ENCODE measurements at regions not wholly inside any gene's neighbourhood (a gene's known extent, or its start where the extent isn't known, plus 50 kb on each side); places are given as distances from the start of the nearest gene placed in this dataset.

DNA sequence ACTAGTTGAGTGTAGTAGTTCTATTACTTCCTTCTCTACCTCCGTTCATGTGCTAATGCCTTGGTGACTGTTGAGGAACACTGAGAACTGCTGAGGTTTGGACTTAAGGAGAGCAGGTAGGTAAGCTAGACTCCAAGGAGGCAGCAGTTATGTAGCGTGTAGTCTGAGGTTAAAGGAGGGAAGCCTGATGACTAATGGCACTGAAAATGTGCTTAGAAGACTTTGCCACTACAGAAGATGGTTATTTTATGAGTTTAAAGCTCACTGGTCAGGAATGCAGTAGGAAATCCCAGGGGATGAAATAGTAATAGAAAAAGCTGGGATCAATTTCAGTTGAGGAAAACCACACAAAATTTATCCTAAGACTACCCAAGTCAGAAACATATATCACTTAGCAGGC lies 1077.3 kb downstream of the RAPGEF2 start:
- TF ChIP-seq ZNF274 (IDR thresholded peaks at IDR 0.05; ENCODE audit: low read depth, low read length): no peak
- H3K4me3 ChIP-seq (ENCODE audit: low read length): no peak overlapping the region

DNA sequence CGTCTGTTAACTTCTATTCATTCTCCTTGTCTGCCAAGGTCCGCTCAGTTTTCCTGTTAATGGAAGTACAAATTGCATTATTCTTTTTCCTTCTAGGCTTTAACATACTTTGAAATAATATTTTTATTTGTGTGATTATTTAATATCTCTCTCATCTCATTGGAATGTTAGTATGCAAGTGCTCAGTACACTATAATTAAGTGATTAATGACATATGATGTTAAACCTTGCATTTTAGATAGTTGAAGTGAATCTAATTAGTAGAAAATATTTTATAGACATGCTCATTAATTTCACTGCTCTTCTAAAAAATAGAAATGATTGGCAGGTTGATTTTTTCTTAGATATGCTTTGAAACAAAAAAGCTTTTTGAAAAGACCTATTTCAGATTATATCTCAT lies 1079.8 kb downstream of the RAPGEF2 start:
- no peak for TF ChIP-seq ZNF274 (IDR thresholded peaks at IDR 0.05; ENCODE audit: low read depth, low read length)
- no peak overlapping the region for H3K4me3 ChIP-seq (ENCODE audit: low read length)

DNA sequence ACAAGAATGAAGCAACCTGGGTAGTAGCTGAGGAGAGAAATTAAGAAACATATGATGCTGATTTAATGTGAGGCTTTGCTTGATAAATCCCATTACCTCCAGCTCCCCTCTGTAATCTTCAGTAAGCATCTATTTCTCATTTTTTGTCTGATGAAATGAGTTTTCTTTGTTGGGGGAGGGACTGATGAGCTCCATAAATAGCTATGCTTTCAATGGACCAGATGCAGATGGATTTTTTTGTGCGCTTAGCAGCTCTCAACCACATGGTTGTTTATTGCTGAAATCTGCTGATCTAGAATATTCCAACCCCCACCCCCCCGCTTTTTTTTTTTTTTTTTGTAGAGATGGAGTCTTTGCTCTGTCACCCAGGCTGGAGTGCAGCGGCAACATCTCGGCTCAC lies 1082.0 kb downstream of the RAPGEF2 start:
- no peak for TF ChIP-seq ZNF274 (IDR thresholded peaks at IDR 0.05; ENCODE audit: low read depth, low read length)
- H3K4me3 ChIP-seq (ENCODE audit: low read length): no peak overlapping the region

DNA sequence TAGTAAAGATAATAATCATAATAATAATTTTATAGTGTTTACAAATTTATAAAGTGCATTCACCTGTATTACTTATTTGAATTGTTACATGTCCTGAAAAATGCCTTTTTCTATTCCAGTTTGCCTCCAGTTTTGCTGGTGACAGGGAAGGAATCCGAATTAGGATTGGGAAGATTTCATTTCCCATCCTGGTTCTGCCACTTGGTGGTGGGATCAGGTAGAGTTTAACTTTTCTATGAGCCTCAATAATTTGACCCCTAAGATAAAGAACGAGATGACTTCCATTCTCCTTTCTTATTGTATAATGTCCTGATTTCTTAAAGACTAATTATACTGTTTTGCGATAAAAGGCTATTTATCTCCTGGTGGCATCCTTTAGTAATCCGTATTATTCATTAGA lies 1090.9 kb downstream of the RAPGEF2 start:
- no peak overlapping the region for H3K4me3 ChIP-seq (ENCODE audit: low read length)

DNA sequence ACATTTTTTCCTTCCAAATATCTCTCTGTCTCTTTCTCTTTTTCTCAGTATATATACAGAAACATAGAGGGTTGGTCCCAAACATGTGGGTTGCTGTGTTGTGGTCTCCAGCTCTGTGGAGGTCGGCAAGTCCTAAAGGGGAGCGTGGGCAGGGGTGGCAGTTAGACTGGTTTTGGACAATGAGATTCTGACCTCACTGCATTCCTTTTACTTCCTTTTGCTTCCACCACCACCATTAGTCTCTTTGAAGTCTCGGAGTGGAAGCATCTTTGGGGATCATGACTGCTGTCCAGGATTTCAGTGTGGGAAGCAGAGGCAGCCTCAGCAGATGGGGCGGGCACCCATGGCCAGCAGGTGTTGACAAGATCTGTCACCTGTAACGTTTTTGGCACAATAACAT lies 1091.8 kb downstream of the RAPGEF2 start:
- TF ChIP-seq ZNF274 (IDR thresholded peaks at IDR 0.05; ENCODE audit: low read depth, low read length): no peak
- H3K4me3 ChIP-seq (ENCODE audit: low read length): no peak overlapping the region

More for the DNA sequence above, 1090.9 kb downstream of the RAPGEF2 start:
- TF ChIP-seq ZNF274 (IDR thresholded peaks at IDR 0.05; ENCODE audit: low read depth, low read length): no peak

DNA sequence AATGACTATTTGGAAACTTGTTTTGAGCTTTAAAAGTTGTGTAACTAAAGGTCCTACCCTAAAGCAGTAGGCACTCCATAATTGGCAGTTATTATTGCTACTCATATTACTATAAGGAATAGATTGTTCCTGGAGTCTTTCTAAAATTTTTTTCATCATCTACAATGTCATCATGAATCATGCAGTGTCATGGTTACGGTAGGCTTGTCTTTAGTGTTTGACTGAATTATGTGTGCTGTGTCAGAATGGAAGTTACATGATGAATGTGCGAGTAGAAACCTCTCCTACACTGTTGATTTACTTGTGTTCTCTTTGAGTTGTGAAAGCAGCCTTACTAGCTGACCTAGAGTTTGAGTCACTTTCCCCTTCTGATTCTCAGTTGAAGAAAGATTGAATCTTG lies 1099.9 kb downstream of the RAPGEF2 start:
- TF ChIP-seq ZNF274 (IDR thresholded peaks at IDR 0.05; ENCODE audit: low read depth, low read length): no peak
- H3K4me3 ChIP-seq (ENCODE audit: low read length): no peak overlapping the region

DNA sequence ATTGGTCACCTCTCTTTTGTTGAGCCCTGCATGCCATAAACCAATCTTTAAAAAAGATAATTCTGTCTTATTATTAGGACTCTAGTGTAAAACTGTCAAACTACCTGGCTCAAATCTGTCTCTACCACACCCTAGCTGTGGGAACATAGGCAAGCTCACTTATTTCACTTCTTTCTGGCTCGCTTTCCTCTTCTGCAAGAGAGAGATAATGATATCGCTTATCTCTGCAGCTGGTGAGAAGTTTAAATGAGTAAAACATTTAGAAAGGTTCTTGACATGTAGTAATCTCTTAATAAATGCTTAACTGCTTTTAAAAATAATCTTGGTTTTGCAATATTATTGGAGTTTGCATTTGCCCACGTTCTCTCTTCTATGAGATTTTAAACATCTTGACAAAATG lies 1109.2 kb downstream of the RAPGEF2 start:
- TF ChIP-seq ZNF274 (IDR thresholded peaks at IDR 0.05; ENCODE audit: low read depth, low read length): no peak

DNA sequence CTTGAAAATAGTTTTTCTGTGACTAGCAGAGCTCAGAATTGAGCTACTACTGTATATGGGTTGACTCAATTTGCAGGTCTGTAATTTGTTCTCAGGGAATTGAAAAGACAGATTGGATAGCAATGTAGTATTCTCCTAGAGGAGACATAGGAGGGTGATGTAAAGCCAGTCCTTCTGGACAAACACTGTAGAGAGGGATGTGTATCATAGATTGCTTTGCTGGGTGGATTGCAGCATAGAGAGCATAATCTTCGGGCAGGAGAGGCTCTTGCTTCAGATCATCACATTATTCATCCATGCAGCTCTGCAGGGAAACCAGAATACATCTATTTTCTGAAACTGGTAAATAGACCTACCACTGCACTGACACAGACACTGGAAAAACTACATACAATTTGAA lies 1110.5 kb downstream of the RAPGEF2 start:
- H3K4me3 ChIP-seq (ENCODE audit: low read length): no peak overlapping the region
- no peak for TF ChIP-seq ZNF274 (IDR thresholded peaks at IDR 0.05; ENCODE audit: low read depth, low read length)

More for the DNA sequence above, 1109.2 kb downstream of the RAPGEF2 start:
- H3K4me3 ChIP-seq (ENCODE audit: low read length): no peak overlapping the region

DNA sequence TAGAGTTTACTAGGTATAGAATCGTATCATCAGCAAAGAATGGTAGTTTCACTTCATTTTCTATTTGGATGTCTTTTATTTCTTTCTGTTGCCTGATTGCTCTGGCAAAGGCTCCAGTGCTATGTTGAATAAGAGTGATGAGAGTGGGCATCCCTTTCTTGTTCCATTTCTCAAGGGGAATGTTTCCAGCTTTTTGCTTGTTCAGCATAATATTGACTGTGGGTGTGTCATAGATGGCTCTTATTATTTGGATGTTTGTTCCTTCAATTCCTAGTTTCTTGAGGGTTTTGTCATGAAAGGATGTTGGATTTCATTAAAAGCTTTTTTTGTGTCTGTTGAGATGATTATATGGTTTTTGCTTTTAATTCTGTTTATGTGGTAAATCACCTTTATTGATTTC lies 1114.5 kb downstream of the RAPGEF2 start:
- no peak for TF ChIP-seq ZNF274 (IDR thresholded peaks at IDR 0.05; ENCODE audit: low read depth, low read length)
- H3K4me3 ChIP-seq (ENCODE audit: low read length): no peak overlapping the region

DNA sequence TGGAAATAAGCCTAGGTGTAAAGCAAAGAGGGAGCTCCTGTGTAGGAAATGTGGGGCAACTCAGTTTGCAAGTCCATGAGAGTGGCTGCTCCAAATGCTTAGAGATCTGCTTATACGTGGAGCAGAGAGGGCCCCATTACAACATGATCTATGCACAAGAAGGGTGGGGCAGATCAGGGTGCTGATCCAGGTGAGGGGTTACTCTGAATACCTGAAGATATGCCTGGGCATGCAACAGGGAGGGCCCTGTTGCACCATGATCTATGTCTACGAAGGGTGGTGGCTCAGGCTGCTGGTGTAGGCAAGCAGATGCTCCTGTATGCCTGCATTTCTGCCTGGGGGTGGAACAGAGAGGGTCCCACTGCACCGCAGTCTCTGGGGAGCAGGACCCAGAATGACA lies 1121.2 kb downstream of the RAPGEF2 start:
- no peak overlapping the region for H3K4me3 ChIP-seq (ENCODE audit: low read length)
- TF ChIP-seq ZNF274 (IDR thresholded peaks at IDR 0.05; ENCODE audit: low read depth, low read length): no peak

DNA sequence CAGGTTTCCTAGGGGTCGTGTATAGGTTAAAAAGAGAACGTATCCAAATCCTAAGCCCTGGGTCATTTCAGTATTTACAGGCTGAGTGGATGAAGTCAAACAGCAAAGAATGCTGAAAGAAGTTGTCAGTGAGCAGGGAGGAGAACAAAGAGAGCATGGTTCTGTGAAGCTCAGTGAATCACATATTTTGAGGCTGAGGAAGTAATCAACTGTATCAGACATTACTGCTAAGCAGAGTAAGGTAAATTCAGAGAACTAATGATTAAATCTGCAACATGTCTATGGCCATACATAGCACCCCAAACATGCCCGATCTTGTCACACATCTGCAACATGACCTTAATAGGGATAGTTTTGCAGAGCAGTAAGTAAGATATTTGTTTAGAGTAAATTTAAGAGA lies 1130.3 kb downstream of the RAPGEF2 start:
- H3K4me3 ChIP-seq (ENCODE audit: low read length): no peak overlapping the region
- no peak for TF ChIP-seq ZNF274 (IDR thresholded peaks at IDR 0.05; ENCODE audit: low read depth, low read length)

DNA sequence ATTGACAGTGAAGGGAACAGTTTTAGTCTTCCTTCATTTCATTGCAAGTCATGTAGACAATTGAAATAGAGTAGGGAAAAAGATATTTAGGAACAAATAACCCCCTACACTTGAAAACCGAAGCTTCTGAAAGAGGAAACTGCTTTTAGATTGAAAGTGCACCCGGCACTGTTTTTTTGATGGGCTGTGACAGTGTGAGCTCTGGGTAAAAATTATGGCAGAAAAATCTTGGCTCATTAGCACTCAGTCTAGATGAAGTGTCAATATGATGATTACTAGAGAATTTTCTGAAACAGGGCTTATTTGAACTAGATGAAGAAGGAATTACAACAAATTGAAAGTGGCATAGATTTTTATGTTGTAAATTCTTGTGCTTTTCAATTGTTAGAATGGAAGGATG lies 1132.4 kb downstream of the RAPGEF2 start:
- TF ChIP-seq ZNF274 (IDR thresholded peaks at IDR 0.05; ENCODE audit: low read depth, low read length): no peak

DNA sequence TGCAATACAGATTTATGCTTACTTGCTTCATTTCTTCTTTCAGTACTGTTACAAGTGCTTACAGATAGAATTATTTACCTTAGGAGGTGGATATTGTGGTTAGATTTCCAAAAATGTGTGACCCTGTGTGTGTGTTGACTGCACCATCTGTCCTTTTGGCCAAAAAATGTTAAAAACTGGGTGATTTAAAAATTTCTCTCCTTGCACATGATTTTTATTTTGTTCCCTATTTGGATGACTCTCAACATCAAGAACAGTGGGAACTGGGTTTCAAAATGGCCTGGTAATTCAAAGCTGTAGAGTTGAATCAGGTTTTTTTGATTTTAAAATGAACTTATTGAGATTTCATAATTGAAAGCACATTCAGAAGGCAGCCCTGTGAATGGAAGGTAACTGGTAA lies 1132.9 kb downstream of the RAPGEF2 start:
- TF ChIP-seq ZNF274 (IDR thresholded peaks at IDR 0.05; ENCODE audit: low read depth, low read length): no peak
- H3K4me3 ChIP-seq (ENCODE audit: low read length): no peak overlapping the region

More for the DNA sequence above, 1132.4 kb downstream of the RAPGEF2 start:
- no peak overlapping the region for H3K4me3 ChIP-seq (ENCODE audit: low read length)

DNA sequence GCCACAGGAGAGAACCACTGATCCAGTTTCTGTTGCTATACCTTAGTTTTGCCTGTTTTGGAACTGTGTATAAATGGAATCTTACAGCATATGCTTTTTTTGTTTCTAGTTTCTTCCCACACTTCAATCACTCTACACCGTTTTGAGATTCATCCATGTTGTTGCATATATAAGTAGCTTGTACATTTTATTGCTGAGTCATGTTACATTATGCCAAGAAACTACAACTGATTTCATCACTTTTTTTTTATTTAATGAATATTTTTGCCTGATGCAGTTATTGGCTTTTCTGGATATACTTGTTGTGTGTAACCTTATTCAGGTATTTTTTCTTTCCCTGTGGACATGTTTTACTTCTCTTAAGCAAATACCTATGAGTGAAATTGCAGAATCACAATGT lies 1135.9 kb downstream of the RAPGEF2 start:
- TF ChIP-seq ZNF274 (IDR thresholded peaks at IDR 0.05; ENCODE audit: low read depth, low read length): no peak

DNA sequence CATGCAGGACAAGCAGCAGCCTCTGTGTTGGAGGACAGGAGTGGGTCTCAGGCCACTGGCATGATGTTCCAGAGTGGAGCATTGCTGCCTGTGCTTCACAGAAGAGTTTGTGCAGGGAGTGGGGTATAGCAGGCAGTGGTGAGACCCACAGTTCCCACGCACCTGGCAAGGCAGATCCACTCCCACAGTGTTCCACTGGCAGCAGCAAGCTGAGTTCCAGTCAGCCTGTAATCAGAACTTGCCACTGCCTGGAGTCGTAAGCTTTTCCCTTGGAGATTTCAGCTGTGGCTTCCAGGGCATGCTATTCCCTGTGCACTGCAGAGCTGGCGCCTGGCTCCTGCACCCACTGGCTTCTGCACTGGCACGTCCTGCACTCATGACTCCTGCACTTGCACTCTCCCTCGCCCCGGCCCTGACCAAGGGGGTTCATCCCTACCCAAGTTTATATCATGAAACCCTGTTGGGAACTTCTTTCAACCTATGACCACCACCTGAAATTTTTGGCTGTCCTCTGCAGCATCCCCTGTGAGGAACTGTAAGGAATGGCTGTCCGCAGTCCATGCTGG lies 1144.3 kb downstream of the RAPGEF2 start:
- TF ChIP-seq ZNF274 (IDR thresholded peaks at IDR 0.05; ENCODE audit: low read depth, low read length): no peak

More for the DNA sequence above, 1135.9 kb downstream of the RAPGEF2 start:
- H3K4me3 ChIP-seq (ENCODE audit: low read length): no peak overlapping the region

DNA sequence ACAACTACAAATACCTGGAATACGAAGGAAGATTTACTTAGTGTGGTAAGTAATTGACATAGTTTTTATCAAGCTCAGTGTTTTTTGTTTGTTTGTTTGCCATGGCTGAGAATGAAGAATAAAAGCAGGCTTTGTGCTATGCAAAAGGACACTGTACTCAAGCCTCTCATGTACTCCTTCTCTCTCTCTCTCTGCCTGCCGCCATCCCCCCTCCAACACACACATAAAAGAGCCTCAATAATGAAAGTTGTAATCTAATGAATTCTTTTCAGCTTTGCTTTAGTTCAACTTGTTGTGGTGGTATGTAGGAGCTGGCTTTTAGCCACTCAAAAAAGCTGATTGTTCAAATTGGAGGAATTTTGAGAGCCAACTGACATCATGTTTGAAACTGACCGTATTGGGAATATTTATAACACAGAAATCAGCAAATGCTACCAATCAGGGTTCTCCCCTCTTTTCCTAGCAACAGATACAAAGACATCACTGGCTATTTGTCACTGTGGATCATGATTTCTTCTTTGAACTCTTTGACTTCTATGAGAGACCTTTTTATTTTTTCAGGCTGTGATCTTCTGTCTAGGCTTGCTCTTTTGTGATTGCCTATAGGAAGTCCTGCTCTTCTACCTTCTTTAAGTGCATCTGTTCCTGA lies 1148.8 kb downstream of the RAPGEF2 start:
- H3K4me3 ChIP-seq (ENCODE audit: low read length): no peak overlapping the region
- no peak for TF ChIP-seq ZNF274 (IDR thresholded peaks at IDR 0.05; ENCODE audit: low read depth, low read length)

More for the DNA sequence above, 1144.3 kb downstream of the RAPGEF2 start:
- no peak overlapping the region for H3K4me3 ChIP-seq (ENCODE audit: low read length)

Measured in GM08714 (cell line).